GM23338 (cell line): ENCODE measurements at regions not wholly inside any gene's neighbourhood (a gene's known extent, or its start where the extent isn't known, plus 50 kb on each side); places are given as distances from the start of the nearest gene placed in this dataset.
"Not testable (repeated sequence)": the region's sequence is repeated elsewhere in the genome, so short reads cannot be mapped to it uniquely, and the experiment has no call there.

ENCODE experiments used
- ATAC-seq: fragments of 200-7000 bp; cut with Tn5 transposase; 3 replicates; pipeline ENCODE4 v1.9.1; 2020
- DNase-seq: peaks from one replicate; pipeline ENCODE4 v3.0.0-alpha.2; 2015; ENCODE audit warnings: low spot score
- H2AFZ ChIP-seq: fragments of 200-600 bp; sonication (generic); 2 replicates; pipeline ENCODE4 v1.8.0; 2016; ENCODE audit warnings: antibody characterized with exemption, mild to moderate bottlenecking, moderate library complexity
- H3F3A ChIP-seq: fragments of 200-600 bp; sonication (generic); replicated peaks from 2 replicates; pipeline ENCODE4 v1.8.0; 2017; ENCODE audit warnings: antibody characterized with exemption, mixed run types, low read depth
- H3K27ac ChIP-seq: fragments of 200-600 bp; sonication (generic); 2 replicates; pipeline ENCODE4 v1.6.1; 2016; ENCODE audit warnings: low read depth
- H3K27me3 ChIP-seq: fragments of 200-600 bp; sonication (generic); 2 replicates; pipeline ENCODE4 v1.8.0; 2016; ENCODE audit warnings: mild to moderate bottlenecking, mixed run types, moderate library complexity; ENCODE audit not compliant: insufficient read depth
- H3K36me3 ChIP-seq: fragments of 200-600 bp; sonication (generic); 2 replicates; pipeline ENCODE4 v1.8.0; 2016; ENCODE audit warnings: mild to moderate bottlenecking; ENCODE audit not compliant: insufficient read depth
- H3K4me1 ChIP-seq: fragments of 200-600 bp; sonication (generic); 2 replicates; pipeline ENCODE4 v1.8.0; 2016; ENCODE audit warnings: mild to moderate bottlenecking, moderate library complexity; ENCODE audit not compliant: insufficient read depth
- H3K4me2 ChIP-seq: fragments of 200-600 bp; sonication (generic); 2 replicates; pipeline ENCODE4 v1.7.1; 2017; ENCODE audit warnings: mixed run types
- H3K4me3 ChIP-seq: fragments of 200-600 bp; sonication (generic); 2 replicates; pipeline ENCODE4 v1.6.1; 2016; ENCODE audit warnings: mixed run types
- H3K79me2 ChIP-seq: fragments of 200-600 bp; sonication (generic); replicated peaks from 2 replicates; pipeline ENCODE4 v1.8.0; 2017; ENCODE audit warnings: mild to moderate bottlenecking; ENCODE audit not compliant: insufficient read depth
- H3K9me2 ChIP-seq: fragments of 200-600 bp; sonication (generic); 2 replicates; pipeline ENCODE4 v1.8.0; 2017; ENCODE audit not compliant: insufficient read depth
- H4K20me1 ChIP-seq: fragments of 200-600 bp; sonication (generic); replicated peaks from 2 replicates; pipeline ENCODE4 v1.8.0; 2017; ENCODE audit warnings: mild to moderate bottlenecking; ENCODE audit not compliant: insufficient read depth
- H3K27ac Mint-ChIP-seq: 2 replicates; pipeline ENCODE4 v1.8.0; 2020; ENCODE audit warnings: inconsistent platforms, mild to moderate bottlenecking, moderate library complexity, mixed read lengths
- H3K27me3 Mint-ChIP-seq: 3 replicates; pipeline ENCODE4 v1.8.0; 2022; ENCODE audit warnings: low read depth, mild to moderate bottlenecking, moderate library complexity, mixed read lengths, inconsistent platforms; ENCODE audit not compliant: insufficient read depth, poor library complexity
- H3K36me3 Mint-ChIP-seq: 3 replicates; pipeline ENCODE4 v1.8.0; 2021; ENCODE audit warnings: low read depth, mild to moderate bottlenecking, inconsistent platforms, moderate library complexity, mixed read lengths
- H3K4me1 Mint-ChIP-seq: 3 replicates; pipeline ENCODE4 v1.8.0; 2020; ENCODE audit warnings: mild to moderate bottlenecking, inconsistent platforms, mixed read lengths
- H3K4me3 Mint-ChIP-seq: 3 replicates; pipeline ENCODE4 v1.8.0; 2021; ENCODE audit warnings: moderate library complexity, mild to moderate bottlenecking, inconsistent platforms, mixed read lengths
- H3K9me3 Mint-ChIP-seq: 3 replicates; pipeline ENCODE4 v1.8.0; 2020; ENCODE audit warnings: moderate library complexity, mild to moderate bottlenecking, inconsistent platforms, mixed read lengths
- ETS1 ChIP-seq: IDR thresholded peaks from 2 replicates; pipeline ENCODE4 v1.6.1; 2016; ENCODE audit warnings: antibody characterized with exemption
- EZH2phosphoT487 ChIP-seq: fragments of 200-600 bp; sonication (generic); IDR thresholded peaks from one replicate; pipeline ENCODE4 v1.8.1; 2018; ENCODE audit warnings: antibody characterized with exemption; ENCODE audit not compliant: unreplicated experiment
- NANOG ChIP-seq: IDR thresholded peaks from 2 replicates; pipeline ENCODE4 v1.6.1; 2016; ENCODE audit warnings: antibody characterized with exemption, borderline replicate concordance
- POLR2AphosphoS5 ChIP-seq: IDR thresholded peaks from 2 replicates; pipeline ENCODE4 v1.6.1; 2016; ENCODE audit warnings: antibody characterized with exemption, low read depth
- ZNF114 ChIP-seq: fragments of 250-450 bp; sonication (Bioruptor Pico); IDR thresholded peaks from 2 replicates; pipeline ENCODE4 v1.5.0; 2020; ENCODE audit warnings: mild to moderate bottlenecking, moderate library complexity
- TF ChIP-seq, protein P1 (sequence below): fragments of 250-450 bp; sonication (Bioruptor Pico); IDR thresholded peaks from 2 replicates; pipeline ENCODE4 v1.5.0; 2020; ENCODE audit warnings: mild to moderate bottlenecking, moderate library complexity

DNA sequence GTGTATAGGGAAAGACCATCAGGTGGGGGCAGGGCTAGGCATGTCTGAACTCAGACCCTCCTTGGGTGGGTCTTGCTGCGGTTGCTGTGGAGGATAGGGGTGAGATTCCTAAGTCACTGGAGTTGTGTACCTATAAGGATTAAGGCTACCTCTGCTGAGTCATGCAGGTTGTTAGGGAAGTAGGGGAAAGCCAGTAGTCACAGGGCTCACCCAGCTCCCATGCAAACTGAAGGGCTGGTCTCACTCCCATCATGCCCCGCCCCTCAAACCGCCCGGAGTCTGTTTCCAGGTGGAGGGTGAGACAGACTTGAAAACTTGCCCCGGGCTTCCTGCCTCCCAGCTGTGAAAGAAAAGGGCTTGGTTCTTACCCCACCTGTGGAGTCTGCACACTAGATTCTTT lies 161.8 kb downstream of the CAVIN4 start (continued):
- TF ChIP-seq, protein P1, sequence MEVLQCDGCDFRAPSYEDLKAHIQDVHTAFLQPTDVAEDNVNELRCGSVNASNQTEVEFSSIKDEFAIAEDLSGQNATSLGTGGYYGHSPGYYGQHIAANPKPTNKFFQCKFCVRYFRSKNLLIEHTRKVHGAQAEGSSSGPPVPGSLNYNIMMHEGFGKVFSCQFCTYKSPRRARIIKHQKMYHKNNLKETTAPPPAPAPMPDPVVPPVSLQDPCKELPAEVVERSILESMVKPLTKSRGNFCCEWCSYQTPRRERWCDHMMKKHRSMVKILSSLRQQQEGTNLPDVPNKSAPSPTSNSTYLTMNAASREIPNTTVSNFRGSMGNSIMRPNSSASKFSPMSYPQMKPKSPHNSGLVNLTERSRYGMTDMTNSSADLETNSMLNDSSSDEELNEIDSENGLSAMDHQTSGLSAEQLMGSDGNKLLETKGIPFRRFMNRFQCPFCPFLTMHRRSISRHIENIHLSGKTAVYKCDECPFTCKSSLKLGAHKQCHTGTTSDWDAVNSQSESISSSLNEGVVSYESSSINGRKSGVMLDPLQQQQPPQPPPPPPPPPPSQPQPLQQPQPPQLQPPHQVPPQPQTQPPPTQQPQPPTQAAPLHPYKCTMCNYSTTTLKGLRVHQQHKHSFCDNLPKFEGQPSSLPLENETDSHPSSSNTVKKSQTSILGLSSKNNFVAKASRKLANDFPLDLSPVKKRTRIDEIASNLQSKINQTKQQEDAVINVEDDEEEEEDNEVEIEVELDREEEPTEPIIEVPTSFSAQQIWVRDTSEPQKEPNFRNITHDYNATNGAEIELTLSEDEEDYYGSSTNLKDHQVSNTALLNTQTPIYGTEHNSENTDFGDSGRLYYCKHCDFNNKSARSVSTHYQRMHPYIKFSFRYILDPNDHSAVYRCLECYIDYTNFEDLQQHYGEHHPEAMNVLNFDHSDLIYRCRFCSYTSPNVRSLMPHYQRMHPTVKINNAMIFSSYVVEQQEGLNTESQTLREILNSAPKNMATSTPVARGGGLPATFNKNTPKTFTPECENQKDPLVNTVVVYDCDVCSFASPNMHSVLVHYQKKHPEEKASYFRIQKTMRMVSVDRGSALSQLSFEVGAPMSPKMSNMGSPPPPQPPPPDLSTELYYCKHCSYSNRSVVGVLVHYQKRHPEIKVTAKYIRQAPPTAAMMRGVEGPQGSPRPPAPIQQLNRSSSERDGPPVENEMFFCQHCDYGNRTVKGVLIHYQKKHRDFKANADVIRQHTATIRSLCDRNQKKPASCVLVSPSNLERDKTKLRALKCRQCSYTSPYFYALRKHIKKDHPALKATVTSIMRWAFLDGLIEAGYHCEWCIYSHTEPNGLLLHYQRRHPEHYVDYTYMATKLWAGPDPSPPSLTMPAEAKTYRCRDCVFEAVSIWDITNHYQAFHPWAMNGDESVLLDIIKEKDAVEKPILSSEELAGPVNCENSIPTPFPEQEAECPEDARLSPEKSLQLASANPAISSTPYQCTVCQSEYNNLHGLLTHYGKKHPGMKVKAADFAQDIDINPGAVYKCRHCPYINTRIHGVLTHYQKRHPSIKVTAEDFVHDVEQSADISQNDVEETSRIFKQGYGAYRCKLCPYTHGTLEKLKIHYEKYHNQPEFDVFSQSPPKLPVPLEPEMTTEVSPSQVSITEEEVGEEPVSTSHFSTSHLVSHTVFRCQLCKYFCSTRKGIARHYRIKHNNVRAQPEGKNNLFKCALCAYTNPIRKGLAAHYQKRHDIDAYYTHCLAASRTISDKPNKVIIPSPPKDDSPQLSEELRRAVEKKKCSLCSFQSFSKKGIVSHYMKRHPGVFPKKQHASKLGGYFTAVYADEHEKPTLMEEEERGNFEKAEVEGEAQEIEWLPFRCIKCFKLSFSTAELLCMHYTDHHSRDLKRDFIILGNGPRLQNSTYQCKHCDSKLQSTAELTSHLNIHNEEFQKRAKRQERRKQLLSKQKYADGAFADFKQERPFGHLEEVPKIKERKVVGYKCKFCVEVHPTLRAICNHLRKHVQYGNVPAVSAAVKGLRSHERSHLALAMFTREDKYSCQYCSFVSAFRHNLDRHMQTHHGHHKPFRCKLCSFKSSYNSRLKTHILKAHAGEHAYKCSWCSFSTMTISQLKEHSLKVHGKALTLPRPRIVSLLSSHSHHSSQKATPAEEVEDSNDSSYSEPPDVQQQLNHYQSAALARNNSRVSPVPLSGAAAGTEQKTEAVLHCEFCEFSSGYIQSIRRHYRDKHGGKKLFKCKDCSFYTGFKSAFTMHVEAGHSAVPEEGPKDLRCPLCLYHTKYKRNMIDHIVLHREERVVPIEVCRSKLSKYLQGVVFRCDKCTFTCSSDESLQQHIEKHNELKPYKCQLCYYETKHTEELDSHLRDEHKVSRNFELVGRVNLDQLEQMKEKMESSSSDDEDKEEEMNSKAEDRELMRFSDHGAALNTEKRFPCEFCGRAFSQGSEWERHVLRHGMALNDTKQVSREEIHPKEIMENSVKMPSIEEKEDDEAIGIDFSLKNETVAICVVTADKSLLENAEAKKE (CRISPR knock-in tag): no peak
- no peak for TF ChIP-seq ZNF114
- no peak for TF ChIP-seq EZH2phosphoT487
- TF ChIP-seq NANOG: no peak
- no peak for TF ChIP-seq ETS1
- no peak for TF ChIP-seq POLR2AphosphoS5

DNA sequence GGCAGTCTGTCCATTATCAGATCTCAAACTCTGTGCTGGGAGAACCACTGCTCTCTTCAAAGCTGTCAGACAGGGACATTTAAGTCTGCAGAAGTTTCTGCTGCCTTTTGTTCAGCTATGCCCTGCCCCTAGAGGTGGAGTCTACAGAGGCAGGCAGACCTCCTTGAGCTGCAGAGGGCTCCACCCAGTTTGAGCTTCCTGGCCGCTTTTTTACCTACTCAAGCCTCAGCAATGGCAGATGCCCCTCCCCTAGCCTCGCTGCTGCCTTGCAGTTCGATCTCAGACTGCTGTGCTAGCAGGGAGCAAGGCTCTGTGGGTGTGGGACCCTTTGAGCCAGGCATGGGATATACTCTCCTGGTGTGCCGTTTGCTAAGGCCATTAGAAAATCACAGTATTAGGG lies 171.1 kb downstream of the CAVIN4 start:
- not testable (repeated sequence) for H3K4me3 ChIP-seq, H4K20me1 ChIP-seq, H3K9me2 ChIP-seq, H3K4me2 ChIP-seq, H3K36me3 Mint-ChIP-seq, H3K27me3 Mint-ChIP-seq, H3K4me1 ChIP-seq, H3K36me3 ChIP-seq, H3K27ac ChIP-seq, H3K4me1 Mint-ChIP-seq, H3F3A ChIP-seq, H3K79me2 ChIP-seq, H3K27ac Mint-ChIP-seq, H3K27me3 ChIP-seq, ATAC-seq, H3K4me3 Mint-ChIP-seq, H2AFZ ChIP-seq
- DNase-seq: peak; percentile 8
- H3K9me3 Mint-ChIP-seq: peaks cover 52% of the 10 kb centered on the region
